NB4 (cell line): ENCODE measurements at regions not wholly inside any gene's neighbourhood (a gene's known extent, or its start where the extent isn't known, plus 50 kb on each side); places are given as distances from the start of the nearest gene placed in this dataset.

Source experiments
- MAX ChIP-seq: IDR thresholded peaks from 2 replicates; pipeline ENCODE4 v1.6.1; 2011; ENCODE audit warnings: low read depth, low read length
- MYC ChIP-seq: IDR thresholded peaks from 2 replicates; pipeline ENCODE4 v1.6.1; 2011; ENCODE audit warnings: low read depth, low read length
- POLR2A ChIP-seq: IDR thresholded peaks from 2 replicates; pipeline ENCODE4 v1.6.1; 2011; ENCODE audit warnings: mild to moderate bottlenecking; ENCODE audit not compliant: insufficient read length; ENCODE audit errors: extremely low read depth
- TF ChIP-seq, protein P1 (sequence below): IDR thresholded peaks from one replicate; pipeline ENCODE4 v1.5.1; 2012; ENCODE audit warnings: low read depth, low read length

DNA sequence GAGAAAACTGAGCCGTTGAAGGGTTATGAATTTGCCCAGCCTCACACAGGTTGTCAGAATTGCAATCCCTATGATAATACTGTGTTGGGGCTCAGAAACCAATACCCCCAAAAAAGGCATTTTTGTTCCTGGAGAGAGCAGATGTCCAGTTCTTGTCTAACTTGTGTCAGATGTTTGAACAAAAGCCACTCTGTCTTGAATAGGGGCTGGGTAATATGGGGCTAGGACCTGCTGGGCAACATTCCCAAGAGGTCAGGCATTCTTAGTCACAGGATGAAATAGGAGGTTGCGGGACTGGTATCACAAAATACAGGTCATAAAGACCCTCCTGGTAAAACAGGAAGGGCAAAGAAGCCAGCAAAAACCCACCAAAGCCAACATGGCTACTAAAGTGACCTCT, 482.1 kb downstream of the IPMK start:
- TF ChIP-seq, protein P1, sequence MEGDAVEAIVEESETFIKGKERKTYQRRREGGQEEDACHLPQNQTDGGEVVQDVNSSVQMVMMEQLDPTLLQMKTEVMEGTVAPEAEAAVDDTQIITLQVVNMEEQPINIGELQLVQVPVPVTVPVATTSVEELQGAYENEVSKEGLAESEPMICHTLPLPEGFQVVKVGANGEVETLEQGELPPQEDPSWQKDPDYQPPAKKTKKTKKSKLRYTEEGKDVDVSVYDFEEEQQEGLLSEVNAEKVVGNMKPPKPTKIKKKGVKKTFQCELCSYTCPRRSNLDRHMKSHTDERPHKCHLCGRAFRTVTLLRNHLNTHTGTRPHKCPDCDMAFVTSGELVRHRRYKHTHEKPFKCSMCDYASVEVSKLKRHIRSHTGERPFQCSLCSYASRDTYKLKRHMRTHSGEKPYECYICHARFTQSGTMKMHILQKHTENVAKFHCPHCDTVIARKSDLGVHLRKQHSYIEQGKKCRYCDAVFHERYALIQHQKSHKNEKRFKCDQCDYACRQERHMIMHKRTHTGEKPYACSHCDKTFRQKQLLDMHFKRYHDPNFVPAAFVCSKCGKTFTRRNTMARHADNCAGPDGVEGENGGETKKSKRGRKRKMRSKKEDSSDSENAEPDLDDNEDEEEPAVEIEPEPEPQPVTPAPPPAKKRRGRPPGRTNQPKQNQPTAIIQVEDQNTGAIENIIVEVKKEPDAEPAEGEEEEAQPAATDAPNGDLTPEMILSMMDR = no peak
- TF ChIP-seq POLR2A (no peak), MYC (no peak), MAX (no peak)
